Astrocyte of the cerebellum (primary cell): ENCODE measurements at regions not wholly inside any gene's neighbourhood (a gene's known extent, or its start where the extent isn't known, plus 50 kb on each side); places are given as distances from the start of the nearest gene placed in this dataset.

ENCODE experiments used
- DNase-seq: peaks from one replicate; pipeline ENCODE4 v3.0.0-alpha.2; 2011; ENCODE audit warnings: low read depth
- H3K4me3 ChIP-seq: 2 replicates; pipeline ENCODE4 v1.5.1; 2011; ENCODE audit warnings: mild to moderate bottlenecking, low read depth, low read length, moderate library complexity
- CTCF ChIP-seq: IDR thresholded peaks from 2 replicates; pipeline ENCODE4 v1.5.1; 2012; ENCODE audit warnings: low read length, low read depth, moderate library complexity, mild to moderate bottlenecking; ENCODE audit errors: missing control alignments
- in situ Hi-C: cut with HindIII; loops from 2 replicates; pipeline ENCODE4 v1.10.0; 2017; ENCODE audit warnings: low sequenced_read_pairs

- TF ChIP-seq CTCF = no peak
- no peak overlapping the region for H3K4me3 ChIP-seq
- no peak for DNase-seq
- in situ Hi-C loops = no loop called here
Measured at GRCh38 chr2:5409898-5410381, 282.2 kb upstream of the SOX11 start.

- TF ChIP-seq CTCF = no peak
- in situ Hi-C loops = no loop called here
- no peak for DNase-seq
- H3K4me3 ChIP-seq = no peak overlapping the region
Measured at GRCh38 chr2:5410991-5411700, 281.0 kb upstream of the SOX11 start.

DNA sequence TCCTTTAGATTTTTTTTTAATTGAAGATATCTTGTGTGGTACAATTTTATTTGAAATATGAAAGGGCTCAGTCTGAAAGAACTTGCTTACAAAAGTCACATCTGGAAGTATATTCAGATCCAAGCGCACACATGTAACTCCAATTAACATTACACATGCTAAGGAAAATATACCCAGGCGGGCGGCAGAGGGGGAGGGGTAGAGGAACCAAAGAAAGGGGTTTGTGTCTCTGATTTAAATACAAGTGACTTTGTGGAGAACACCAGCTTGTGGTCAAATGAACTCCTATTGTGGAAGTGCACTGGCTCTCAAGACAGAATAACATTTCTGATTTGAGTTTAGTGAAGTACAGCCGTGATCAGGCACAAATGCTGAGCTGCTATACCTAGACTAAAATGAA is 280.2 kb upstream of the SOX11 start:
- no peak overlapping the region for H3K4me3 ChIP-seq
- no peak for DNase-seq
- TF ChIP-seq CTCF = no peak
- in situ Hi-C loops = no loop called here

DNA sequence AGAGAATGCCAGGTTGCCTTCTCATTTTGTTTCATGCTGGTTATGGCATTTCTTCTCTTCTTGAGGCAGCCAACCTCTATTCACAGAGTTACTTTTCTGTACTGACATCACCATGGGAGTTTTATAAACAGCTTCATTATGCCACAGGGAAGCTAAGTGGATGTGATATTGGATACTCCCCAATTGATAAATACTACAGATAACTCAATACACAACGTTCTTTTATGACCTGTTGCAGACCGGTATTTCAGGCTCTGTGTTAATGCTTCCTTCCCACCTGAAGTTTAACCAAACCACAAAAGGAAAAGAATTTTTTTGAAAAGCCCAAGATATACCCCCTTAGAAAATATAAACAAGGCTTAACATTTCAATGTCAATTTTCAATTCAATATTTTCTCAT is 258.3 kb upstream of the SOX11 start:
- TF ChIP-seq CTCF = no peak
- in situ Hi-C loops = no loop called here
- no peak for DNase-seq
- no peak overlapping the region for H3K4me3 ChIP-seq

DNA sequence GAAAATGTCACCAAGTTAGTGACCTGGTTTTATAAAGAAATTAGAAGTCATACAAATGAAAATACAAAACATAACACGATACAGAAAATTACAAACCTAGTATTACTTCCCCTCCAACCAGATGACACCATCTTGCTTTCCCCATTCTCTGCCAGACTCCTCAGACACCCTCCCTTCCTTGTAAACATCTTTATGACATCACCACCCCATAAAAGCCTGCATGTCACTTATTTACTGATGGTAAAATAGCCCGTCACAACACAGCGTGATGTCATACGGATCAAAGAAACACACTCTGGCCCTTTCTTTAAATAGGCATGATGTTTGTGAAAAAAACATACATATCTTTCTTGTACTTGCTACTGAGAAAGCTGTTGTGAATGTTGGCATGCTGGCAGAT is 254.8 kb upstream of the SOX11 start:
- H3K4me3 ChIP-seq = no peak overlapping the region
- DNase-seq = no peak
- in situ Hi-C loops = no loop called here
- no peak for TF ChIP-seq CTCF

- no peak overlapping the region for H3K4me3 ChIP-seq
- DNase-seq = no peak
- no peak for TF ChIP-seq CTCF
- in situ Hi-C loops = no loop called here
Measured at GRCh38 chr2:5440174-5440573, 252.0 kb upstream of the SOX11 start.

DNA sequence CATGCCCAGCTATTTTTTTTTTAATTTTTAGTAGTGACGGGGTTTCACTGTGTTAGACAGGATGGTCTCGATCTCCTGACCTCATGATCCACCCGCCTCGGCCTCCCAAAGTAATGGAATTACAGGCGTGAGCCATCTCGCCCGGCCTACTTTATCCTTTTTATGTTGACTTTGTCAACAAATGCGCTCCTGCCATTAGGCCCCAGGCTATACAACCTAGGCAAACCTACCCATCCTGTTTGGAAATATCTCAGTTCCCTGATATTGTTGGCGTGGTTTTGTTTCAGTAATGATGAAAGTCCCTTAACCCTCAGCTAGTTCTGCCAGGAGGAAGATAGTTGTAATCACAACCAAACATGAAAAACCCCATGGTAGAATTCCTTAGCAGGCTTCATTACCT is 249.4 kb upstream of the SOX11 start:
- in situ Hi-C loops = no loop called here
- H3K4me3 ChIP-seq = no peak overlapping the region
- no peak for DNase-seq
- TF ChIP-seq CTCF = no peak
